ENCODE measurements at regions not wholly inside any gene's neighbourhood (a gene's known extent, or its start where the extent isn't known, plus 50 kb on each side); places are given as distances from the start of the nearest gene placed in this dataset.

DNA sequence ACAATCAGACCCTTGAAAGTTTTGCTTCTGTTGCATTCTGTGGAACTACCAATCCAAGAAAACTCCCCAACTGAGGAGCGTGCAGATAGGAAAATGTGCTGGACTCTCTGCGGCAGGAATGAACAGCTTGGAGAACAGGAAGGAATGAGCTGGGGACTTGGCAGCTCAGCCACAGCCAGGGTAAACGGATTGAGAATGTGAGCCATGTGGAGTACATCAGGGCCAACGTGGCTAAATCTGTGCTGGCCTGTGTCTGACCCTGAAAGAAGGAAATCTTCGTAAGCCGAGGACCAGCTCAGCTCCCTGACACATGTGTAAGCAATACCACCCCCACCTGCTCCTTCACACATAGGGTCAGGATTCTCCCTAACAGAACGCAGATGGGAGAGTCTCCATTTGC, 1023.7 kb downstream of the BCL11A start:
- no peak for DNase-seq

DNA sequence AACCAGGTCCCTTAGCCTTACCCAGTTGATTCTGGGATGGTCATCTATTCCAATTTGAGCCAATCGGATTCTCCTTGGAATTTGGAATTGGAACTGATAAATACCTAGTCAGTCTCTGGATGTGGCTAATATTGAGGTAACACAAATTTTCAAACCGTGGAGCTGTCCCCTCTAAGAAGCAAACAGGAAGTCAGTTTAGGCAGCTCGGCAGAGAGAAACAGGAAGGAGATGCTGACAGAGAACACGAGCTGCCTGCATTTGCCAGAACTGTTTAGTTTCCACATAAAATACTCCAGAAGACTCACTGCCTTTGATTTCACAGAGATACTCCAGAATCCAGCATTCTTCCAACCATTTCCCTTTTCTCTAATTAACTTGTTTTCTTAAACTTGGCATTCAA, 1024.9 kb downstream of the BCL11A start:
- peak; percentile 63 to 73 for DNase-seq

DNA sequence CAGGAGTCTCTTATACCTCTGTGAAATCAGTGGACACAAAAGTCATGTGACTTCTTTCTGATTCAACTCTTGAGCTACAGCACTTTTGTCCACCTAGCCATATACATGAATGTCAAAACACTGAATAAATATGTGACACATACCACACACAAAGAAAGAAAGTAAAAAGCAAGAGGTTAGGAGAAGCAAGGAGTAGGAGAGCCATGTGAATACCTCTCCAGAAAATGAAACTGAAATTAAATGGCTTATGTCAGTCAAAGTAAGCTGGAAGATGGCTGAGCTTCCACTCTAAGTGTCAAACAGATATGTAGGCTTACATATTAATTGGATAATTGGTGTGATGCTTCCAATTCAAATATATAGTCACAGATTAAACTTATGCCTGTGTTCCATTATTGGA, 1050.5 kb downstream of the BCL11A start:
- no peak for DNase-seq

DNA sequence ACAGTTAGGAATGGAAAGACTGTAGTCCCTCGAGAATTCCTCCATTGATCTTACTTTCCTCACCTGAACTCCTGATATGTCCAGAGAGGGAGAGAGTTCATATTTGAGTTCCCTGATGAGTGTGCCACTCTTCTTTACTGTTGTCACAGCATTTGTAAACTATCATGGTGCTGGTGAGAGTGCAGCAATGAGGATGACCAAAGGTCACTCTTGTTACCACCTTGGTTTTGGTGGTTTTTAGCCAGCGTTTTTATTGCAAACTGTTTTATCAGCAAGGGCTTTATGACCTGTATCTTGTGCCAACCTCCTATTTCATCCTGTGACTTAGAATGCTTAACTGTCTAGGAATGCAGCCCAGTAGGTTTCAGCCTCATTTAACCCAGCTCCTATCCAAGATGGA, 1062.5 kb downstream of the BCL11A start:
- no peak for DNase-seq

DNA sequence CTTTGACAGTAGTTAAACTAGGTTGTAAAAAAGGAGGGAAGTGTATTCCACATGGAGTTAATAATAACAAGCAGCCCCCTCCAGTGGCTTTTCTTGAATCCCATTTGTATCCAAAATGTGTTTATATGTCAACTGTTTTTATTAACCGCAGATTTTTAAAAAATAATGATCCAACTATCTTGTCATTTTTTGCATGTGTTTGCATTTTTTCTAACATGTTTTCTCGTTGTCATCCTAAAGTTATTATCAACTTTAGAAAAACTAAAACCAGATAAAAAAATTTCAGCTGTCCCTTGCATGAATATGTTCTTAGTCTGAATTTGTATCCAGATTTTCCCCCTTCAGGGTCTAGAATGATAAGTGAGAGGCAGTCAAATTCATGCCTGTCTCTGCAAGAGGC, 1063.3 kb downstream of the BCL11A start:
- no peak for DNase-seq

DNA sequence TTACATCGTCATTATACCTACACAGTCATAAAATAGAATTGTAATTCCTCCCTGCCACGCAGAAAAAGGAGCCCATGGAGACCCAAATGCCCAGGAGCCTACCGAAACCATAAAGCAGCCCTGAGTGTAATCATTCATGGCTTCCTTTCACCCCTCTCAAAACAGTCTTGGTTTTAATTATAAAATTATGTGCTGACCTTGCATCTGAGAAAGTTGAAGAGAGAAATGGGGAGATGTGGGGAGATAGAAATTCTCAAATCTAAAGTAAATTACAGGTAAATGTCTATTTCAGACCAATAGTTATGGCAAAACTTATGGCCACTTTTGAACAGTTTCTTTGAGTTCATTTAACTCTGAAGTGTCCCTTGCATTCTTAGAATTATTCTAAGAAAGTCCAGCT, 1068.8 kb downstream of the BCL11A start:
- no peak for DNase-seq

DNA sequence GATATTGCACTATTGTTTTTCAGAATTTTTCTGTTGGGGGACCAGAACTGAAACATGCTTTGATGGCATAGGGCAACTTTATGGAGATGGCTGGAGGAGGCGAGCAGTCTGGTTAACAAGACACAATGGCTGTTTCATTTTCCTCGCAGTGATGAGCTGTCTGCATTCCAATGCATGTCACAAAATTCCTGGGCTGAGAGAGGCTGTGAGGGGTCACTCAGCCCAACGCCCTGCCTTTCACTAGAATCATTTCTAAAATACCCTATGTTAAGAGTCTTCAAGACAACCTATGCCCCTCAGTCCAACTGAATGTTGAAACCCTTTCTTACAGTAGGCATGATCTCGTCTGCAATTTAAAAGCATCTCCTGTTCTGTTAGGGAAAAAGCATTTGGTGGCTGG, 1090.0 kb downstream of the BCL11A start:
- no peak for DNase-seq

DNA sequence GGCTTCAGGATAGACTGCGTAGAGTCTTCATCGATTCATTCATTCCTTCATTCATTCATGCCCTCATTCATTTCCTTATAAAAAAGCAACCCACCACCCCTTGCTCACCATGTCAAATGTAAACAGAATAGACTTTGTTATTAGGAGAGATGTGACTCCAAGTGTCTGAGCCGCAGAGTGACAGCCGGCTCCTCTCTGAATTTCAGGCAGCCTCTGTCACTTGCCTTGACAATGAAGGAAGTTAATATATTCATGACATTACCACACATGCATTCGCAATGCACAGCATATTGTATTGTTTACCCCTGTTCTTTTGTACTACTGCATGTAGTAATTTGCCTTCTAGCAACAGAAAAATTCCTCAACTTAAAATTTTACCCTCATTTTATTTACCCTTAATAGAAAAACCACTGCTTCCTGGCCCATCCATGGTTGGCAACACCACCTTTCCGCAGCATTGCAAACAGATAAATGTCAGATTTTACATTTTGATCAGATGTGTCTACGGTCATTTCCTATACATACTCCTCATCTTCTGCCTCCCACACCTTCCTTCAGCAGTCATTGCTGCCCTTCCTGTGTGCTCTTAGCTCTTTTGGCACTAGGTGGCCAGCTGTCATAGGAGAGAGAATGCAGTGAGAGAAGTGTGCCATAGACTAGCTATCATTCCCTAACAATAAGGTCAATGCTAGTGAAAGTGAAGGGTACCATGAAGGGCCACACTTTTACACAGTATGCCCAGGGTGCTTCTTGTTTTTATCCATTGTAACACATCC, 1090.8 kb downstream of the BCL11A start:
- peak; percentile 29 to 38 for DNase-seq

DNA sequence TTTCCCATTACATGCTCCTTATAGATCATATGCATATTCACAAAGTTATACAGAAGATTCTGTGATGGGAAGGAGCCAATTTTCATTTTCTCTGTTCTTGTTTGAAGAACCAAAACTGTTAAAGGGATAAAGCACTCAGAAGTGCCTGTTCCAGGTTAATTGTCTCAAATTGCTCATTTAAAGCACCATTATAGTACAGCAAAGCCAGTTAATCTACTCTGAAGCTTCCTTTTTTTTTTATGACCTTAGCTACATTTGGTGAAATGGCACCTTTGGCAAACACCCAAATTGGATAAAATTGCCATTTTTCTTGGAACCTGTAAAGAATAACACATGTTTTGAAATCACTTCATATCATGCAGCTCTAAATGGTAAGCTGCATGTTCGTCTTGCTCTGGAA, 1092.3 kb downstream of the BCL11A start:
- no peak for DNase-seq

DNA sequence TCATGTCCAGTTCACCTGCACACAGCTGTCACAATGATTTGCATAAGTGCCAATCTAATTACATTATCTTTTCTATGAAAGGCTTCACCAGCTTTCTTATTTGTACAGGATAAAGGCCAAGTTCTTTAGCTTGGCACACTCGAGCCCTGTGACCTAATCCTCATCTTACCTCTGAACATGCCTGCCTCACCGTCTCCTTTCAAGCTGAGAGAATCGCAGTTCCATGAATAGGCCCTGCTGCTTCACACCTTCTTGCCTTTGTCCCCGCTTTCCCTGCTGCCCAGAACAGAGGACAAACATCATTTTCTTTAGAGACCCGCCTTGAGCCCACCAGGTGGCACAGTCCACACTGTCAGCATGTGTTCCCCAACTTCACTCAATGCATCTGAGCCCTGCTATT, 1094.7 kb downstream of the BCL11A start:
- DNase-seq = no peak

DNA sequence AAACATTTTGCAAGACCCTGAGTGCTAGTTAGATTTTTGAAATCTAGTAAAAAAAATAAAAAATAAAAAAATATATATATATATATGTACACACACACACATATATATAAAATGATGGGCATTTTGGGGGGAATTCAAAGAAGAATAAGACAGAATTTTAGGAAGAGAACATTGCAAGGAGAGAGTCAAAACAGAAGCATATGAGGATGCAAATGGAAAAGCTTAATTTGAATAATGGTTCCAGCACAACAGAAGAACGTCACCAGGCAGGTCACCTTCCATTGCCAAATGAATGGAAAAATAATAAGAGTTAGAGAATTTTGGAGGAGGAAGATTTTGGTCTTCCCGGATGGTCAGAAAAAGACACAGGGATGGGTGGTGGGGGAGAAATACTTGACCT, 1097.2 kb downstream of the BCL11A start:
- no peak for DNase-seq

DNA sequence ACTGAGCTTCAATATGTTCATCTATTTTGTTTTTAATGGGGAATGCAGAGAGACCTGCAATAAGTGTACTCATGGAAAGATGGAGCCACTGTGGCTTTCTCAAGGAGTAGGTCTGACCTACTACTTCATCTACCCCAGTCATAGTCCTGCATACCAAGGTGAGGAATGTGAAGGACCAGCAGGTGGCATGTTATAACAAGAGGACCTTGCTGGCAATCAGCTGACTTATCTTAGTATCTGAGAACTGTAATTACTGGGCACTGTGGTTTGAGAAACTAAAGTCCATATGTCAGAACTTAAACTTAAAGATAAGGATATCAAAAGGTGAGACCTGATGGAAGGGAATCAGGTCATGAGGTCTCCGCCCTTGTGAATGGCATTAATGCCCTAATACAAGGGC, 1104.2 kb downstream of the BCL11A start:
- DNase-seq = peak in 1 of 2 experiments; percentile 4

DNA sequence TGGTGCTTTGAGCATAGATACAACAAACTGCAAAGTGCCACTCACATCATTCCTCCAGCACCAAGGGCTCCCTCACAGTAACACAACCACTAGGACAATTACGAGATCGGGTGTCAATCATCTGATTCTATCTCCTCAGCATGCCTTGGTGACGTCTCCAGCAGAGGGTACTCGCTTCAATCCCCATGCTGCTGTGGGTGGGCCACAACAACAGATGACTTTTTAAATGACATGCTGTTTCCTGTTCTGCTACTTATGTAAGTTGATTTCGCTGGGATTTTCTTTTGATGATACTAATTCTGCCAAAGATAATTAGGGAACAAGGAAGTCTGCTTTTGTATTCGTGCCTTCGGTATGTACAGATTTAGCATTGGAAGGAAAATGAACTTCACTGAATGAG, 1113.0 kb downstream of the BCL11A start:
- DNase-seq = no peak

DNA sequence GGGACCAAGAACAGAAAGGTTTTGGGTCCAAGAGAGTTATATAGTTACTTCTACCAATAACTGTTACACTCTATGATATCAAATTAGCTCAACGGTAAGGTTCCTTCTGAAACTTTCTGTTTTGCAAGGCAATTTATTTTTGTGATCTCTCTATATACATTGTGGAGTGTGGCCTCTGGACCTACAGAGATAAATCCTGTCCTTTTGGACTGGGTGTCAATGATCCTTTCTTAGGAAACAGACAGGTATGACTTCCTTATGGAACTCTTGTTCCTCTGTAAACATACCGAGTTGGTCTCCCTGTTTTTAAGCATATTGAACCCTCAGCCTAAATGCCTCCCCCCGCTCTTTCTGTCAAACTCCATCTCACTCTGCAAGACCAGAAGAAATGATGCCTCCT, 1117.8 kb downstream of the BCL11A start:
- DNase-seq = no peak

DNA sequence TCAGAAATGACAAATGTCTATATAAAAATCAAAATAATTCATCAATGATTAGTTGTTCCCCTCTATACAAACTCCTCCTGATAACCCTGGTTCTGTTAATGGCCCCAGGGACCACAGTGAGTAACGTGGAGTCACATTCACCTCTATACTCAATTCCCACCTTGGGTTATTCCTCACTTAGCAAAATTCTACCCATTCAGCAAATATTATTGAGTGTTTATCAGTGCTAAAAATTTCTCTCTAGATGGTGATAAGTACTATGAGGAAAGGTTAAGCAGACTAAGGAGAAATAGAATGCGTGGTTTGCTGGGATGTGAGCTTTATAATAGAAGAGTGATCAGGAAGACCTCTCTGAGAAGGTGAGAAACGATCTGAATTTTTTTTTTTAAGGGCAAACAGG, 1124.5 kb downstream of the BCL11A start:
- no peak for DNase-seq

DNA sequence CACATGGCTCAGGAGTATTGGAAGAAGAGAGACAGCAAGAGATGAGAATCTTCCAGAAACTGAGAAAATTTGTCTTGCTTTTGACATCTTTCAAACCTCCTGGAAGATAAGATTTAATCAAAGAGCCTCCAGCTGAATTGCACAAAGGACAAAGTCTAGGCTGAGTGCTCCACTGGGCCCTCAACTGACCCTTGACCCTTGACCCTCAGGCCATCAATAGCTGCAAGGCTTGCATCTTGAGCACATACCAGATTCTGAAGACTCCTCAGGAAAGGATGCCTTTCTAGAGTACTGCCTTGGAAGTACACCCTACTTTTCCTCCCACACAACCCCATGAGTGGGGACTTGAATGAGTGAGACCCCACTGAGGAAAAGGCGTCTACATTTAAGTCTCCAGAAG, 1125.5 kb downstream of the BCL11A start:
- DNase-seq = no peak

DNA sequence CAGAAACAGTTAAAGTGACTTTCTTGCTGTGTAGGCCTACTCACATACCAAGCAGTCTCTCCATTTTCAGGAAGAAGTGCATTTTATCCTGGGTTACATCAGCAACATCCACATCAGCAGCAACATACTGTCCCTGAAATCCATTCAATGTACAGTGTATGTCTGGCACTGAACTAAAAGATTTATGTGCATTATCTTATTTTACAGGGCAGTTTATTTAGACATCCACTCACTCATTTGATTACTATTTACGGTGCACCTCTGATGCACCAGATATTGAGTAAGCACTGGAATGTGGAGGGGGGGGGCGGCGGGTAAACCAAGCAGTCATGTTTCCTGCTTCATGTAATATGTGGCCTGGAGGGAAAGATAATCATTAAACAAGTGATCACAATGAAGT, 1128.2 kb downstream of the BCL11A start:
- no peak for DNase-seq

DNA sequence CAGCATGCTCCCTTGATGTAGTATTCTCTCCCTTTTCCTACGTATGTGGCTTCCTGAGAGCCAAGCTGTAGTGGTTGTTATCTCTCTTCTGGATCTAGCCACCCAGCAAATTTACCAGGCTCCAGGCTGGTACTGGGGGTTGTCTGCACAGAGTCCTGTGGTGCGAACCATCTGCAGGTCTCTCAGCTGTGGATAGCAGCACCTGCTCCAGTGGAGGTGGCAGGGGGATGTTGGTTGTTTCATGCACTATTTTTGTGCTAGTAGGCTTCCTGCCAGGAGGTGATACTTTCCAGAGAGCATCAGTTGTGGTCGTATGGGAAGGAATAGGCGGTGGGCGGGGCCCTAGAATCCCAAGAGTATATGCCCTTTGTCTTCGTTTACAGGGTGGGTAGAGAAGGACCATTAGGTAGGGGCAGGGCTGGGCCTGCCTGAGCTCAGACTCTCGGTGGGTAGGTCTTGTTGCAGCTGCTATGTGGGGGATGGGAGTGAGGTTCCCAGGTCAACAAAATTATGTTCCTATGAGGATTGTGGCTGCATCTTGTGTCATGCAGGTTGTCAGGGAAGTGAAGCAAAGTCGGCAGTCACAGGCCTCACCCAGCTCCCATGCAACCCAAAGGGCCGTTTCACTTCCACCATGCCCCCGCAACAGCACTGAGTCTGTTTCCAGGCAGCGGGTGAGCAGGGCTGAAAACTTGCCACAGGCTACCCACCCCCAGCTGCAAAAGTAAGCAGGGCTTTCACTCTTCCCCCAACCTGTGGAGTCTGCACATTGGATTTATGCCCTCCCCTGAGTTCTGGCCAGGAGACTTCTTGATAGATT, 1139.5 kb downstream of the BCL11A start:
- no peak for DNase-seq

DNA sequence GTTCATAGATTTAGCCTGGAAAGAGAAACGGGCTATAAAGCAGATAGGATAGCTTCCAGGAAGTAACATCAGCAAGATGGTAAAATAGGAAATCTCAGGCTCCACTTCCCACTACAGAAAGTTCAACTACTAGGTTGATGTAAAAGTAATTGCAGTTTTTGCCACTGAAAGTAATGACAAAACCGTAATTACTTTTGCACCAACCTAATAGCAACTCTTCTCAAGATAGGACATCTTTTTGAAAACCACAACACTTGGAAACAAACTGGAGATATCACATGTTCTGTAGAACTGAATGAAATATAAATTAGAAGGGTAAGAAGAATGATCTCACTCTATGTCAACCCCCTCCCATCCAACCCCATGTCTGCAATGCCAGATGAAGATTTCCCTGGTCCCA, 1154.3 kb downstream of the BCL11A start:
- DNase-seq = no peak

DNA sequence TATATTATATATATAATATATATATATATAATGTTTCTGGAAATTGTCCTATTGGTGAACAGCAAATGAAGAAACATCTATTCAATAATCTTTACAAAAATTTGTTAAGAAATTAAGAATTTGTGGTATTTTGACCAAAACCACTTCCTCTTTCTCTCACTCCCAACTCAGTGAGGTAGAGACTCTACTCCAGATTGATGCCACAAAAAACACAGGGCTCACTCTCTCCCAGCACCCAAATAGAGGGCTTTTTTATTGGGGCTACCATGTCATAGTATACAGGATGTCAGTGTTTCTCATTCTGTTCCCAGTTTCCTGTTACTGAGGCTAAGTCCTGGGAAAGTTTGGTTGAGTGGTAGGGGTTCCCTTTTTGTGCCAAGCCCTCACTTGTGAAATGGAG, 1155.4 kb downstream of the BCL11A start:
- DNase-seq = peak; percentile 44 to 54

DNA sequence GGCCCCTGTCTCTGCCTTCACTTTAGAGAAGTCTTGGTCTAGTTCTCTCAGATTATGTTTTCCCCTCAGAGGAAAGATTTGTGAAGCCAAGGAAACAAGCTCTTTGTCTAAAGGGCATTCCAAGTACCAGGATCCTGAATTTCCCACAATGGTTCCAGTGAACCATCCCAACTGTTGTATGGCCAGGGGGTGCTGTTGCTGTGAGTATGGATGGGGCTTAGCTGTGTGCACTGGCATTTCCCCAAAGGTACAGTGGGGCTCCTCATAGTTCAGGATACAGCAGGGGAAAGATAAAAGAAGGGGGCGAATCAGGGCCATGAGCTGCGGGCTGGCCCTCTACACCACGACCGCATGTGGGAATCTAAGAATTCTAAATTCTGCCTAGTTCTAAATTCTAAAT, 1154.0 kb upstream of the FANCL start:
- no peak for DNase-seq

DNA sequence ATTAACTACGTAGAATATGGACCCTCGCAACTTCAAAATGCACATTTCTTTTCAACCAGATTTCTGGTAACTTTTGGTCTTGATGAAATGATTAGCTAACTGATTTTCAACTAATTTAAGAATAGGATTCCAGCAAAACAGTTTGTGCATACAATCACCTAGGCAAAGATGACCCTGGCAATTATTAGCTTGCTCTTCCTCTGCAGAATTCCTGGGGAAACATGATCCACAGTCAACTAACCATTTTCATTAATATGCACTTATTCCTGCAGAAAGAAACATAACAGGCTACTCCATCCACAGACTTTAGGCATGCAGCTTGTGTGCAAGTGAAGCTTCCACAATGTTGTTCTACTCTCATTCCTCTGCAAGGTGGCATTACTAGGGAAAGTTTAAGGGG, 1150.8 kb upstream of the FANCL start:
- no peak for DNase-seq

DNA sequence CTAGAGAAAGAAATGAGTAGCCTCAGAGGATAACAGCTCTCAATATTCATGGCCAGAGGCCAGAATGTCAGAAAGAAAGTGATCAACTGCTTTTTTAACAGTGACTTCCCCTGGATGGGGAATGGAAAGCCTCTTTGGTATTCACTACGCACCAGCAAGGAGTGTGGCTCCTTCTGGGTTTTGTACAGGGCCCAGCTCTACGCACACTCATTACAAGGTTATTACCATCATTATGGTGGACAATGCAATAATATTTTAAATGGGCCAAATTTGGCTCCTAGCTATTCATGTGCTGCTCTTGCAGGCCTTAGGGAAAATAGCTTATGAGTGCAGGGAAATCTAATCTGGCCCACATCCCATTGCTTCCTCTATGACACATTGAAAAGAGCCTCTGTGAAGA, 1149.5 kb upstream of the FANCL start:
- no peak for DNase-seq

DNA sequence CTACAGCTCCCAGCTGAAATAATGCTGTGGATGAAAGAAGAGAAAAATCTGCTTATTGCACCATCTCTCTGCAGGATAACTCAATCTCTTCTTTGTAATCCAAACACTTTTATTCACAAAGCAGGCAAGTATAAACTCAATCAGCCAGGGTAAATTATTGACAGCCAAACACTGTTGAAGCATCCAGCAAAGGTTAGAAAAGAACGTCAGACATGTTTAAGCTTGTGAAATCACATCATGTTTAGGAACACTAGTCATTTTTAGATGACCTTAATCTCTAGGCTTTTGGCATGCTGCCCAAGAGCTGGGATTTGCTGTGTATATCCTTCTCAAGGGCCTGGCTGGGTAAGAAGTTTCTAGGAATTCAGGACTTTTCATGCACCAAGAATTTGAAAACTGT, 1148.1 kb upstream of the FANCL start:
- no peak for DNase-seq

DNA sequence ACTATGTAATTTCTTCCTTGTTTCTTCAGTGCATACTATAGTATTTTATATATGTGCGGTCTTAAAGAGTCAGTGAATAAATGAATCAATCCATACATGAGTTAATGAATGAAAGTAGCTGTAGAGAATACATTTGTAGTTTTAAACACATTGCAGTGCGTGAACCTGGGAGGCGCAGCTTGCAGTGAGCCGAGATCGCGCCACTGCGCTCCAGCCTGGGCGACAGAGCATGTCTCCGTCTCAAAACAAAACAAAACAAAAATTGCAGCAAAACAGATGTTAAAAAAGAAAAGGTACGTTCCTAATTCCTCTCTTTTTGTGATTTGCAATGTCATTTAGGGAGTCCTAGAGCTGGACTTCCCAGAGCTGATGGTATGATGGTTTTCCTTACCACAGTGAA, 1144.8 kb upstream of the FANCL start:
- no peak for DNase-seq

Measured in Kasumi-1 (cell line).